ENCODE measurements at regions not wholly inside any gene's neighbourhood (a gene's known extent, or its start where the extent isn't known, plus 50 kb on each side); places are given as distances from the start of the nearest gene placed in this dataset.

GRCh38 chr18:22314420-22314819 lies 103.3 kb downstream of the CTAGE1 start:
- TF ChIP-seq MEF2A (IDR thresholded peaks at IDR 0.05; ENCODE audit: borderline replicate concordance, low read depth) (no peak), MAX (IDR thresholded peaks at IDR 0.05; ENCODE audit: low read depth) (no peak), RCOR1 (IDR thresholded peaks at IDR 0.05; ENCODE audit: low read length) (no peak), FOXJ3 (CRISPR knock-in tag; IDR thresholded peaks at IDR 0.05) (no peak), NRF1 (IDR thresholded peaks at IDR 0.05; ENCODE audit: low read depth, low read length) (no peak)
- TF ChIP-seq, protein P1, sequence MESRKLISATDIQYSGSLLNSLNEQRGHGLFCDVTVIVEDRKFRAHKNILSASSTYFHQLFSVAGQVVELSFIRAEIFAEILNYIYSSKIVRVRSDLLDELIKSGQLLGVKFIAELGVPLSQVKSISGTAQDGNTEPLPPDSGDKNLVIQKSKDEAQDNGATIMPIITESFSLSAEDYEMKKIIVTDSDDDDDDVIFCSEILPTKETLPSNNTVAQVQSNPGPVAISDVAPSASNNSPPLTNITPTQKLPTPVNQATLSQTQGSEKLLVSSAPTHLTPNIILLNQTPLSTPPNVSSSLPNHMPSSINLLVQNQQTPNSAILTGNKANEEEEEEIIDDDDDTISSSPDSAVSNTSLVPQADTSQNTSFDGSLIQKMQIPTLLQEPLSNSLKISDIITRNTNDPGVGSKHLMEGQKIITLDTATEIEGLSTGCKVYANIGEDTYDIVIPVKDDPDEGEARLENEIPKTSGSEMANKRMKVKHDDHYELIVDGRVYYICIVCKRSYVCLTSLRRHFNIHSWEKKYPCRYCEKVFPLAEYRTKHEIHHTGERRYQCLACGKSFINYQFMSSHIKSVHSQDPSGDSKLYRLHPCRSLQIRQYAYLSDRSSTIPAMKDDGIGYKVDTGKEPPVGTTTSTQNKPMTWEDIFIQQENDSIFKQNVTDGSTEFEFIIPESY (IDR thresholded peaks at IDR 0.05; ENCODE audit: borderline replicate concordance, low read depth): no peak
- TF ChIP-seq, protein P2, sequence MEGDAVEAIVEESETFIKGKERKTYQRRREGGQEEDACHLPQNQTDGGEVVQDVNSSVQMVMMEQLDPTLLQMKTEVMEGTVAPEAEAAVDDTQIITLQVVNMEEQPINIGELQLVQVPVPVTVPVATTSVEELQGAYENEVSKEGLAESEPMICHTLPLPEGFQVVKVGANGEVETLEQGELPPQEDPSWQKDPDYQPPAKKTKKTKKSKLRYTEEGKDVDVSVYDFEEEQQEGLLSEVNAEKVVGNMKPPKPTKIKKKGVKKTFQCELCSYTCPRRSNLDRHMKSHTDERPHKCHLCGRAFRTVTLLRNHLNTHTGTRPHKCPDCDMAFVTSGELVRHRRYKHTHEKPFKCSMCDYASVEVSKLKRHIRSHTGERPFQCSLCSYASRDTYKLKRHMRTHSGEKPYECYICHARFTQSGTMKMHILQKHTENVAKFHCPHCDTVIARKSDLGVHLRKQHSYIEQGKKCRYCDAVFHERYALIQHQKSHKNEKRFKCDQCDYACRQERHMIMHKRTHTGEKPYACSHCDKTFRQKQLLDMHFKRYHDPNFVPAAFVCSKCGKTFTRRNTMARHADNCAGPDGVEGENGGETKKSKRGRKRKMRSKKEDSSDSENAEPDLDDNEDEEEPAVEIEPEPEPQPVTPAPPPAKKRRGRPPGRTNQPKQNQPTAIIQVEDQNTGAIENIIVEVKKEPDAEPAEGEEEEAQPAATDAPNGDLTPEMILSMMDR (IDR thresholded peaks at IDR 0.05): no peak

Measured in SK-N-SH (cell line).